GM12878 (cell line): ENCODE measurements at regions not wholly inside any gene's neighbourhood (a gene's known extent, or its start where the extent isn't known, plus 50 kb on each side); places are given as distances from the start of the nearest gene placed in this dataset.
A peak's percentile ranks its signal among the peaks of the same experiment; 100 is the strongest.

Experiments used
- ATF2 ChIP-seq: IDR thresholded peaks from 2 replicates; pipeline ENCODE4 v1.6.1; 2012; ENCODE audit warnings: low read length, inconsistent platforms
- IRF3 ChIP-seq: fragments of 450-650 bp; IDR thresholded peaks from 2 replicates; pipeline ENCODE4 v1.6.1; 2014; ENCODE audit warnings: mild to moderate bottlenecking
- NBN ChIP-seq: fragments of 450-650 bp; IDR thresholded peaks from 2 replicates; pipeline ENCODE4 v1.6.1; 2016
- NFYA ChIP-seq: IDR thresholded peaks from 2 replicates; pipeline ENCODE4 v1.6.1; 2011; ENCODE audit warnings: low read depth, mild to moderate bottlenecking, low read length, improper control_type of control experiment, borderline replicate concordance
- NR2C2 ChIP-seq: IDR thresholded peaks from 2 replicates; pipeline ENCODE4 v1.6.1; 2011; ENCODE audit warnings: borderline replicate concordance, low read depth; ENCODE audit not compliant: control insufficient read depth, insufficient read length
- POLR2AphosphoS5 ChIP-seq: IDR thresholded peaks from 2 replicates; pipeline ENCODE4 v1.6.1; 2011; ENCODE audit warnings: mild to moderate bottlenecking, low read length, inconsistent platforms
- SREBF1 ChIP-seq: IDR thresholded peaks from 2 replicates; pipeline ENCODE4 v1.6.1; 2012; ENCODE audit warnings: mild to moderate bottlenecking, low read length
- USF2 ChIP-seq: IDR thresholded peaks from 2 replicates; pipeline ENCODE4 v1.6.1; 2011; ENCODE audit warnings: low read depth, low read length, improper control_type of control experiment, borderline replicate concordance
- ZBTB11 ChIP-seq: fragments of 450-650 bp; formaldehyde crosslinking; IDR thresholded peaks from 2 replicates; pipeline ENCODE4 v1.5.0; 2022; ENCODE audit warnings: mild to moderate bottlenecking, missing genetic modification characterization

GRCh38 chr2:12071318-12071717 lies 324.9 kb downstream of the LPIN1 start (continued):
- no peak for TF ChIP-seq IRF3
- TF ChIP-seq POLR2AphosphoS5, result no peak
- TF ChIP-seq ATF2, result 0 out of 2 replicates have a peak, but pooled peaks have one; percentile 45
- TF ChIP-seq NR2C2, result no peak
- no peak for TF ChIP-seq SREBF1
- no peak for TF ChIP-seq USF2
- TF ChIP-seq NBN, result peak; percentile 76; the same call in 1 of the 2 replicates
- no peak for TF ChIP-seq ZBTB11 (CRISPR knock-in tag)
- TF ChIP-seq NFYA, result no peak
- TF ChIP-seq, all 136 proteins: peak for 21
